Astrocyte (in vitro differentiated cells and primary cell): ENCODE measurements at regions not wholly inside any gene's neighbourhood (a gene's known extent, or its start where the extent isn't known, plus 50 kb on each side); places are given as distances from the start of the nearest gene placed in this dataset.

Experiments used
- CTCF ChIP-seq: IDR thresholded peaks from 2 replicates; pipeline ENCODE4 v1.5.1; 2011; ENCODE audit warnings: low read depth, mild to moderate bottlenecking, inconsistent platforms, low read length, moderate library complexity; ENCODE audit not compliant: insufficient read depth
- EZH2 ChIP-seq: IDR thresholded peaks from 2 replicates; pipeline ENCODE4 v1.6.1; 2012; ENCODE audit warnings: mild to moderate bottlenecking, low read length, inconsistent platforms; ENCODE audit not compliant: insufficient read depth

- no peak for TF ChIP-seq CTCF
- TF ChIP-seq EZH2 = no peak
These were observed 237.2 kb downstream of the PARP8 start for GRCh38 chr5:50903651-50904050.
